SK-N-SH (cell line): ENCODE measurements at regions not wholly inside any gene's neighbourhood (a gene's known extent, or its start where the extent isn't known, plus 50 kb on each side); places are given as distances from the start of the nearest gene placed in this dataset.

ENCODE experiments used
- SMC3 ChIP-seq: IDR thresholded peaks from 2 replicates; pipeline ENCODE4 v1.6.1; 2012; ENCODE audit warnings: low read depth, low read length, improper control_type of control experiment
- TAF1 ChIP-seq: IDR thresholded peaks from 2 replicates; pipeline ENCODE4 v1.6.1; 2012; ENCODE audit warnings: low read depth, mild to moderate bottlenecking, low read length, moderate library complexity, borderline replicate concordance

- no peak for TF ChIP-seq TAF1
- no peak for TF ChIP-seq SMC3
Observed at GRCh38 chr20:23272176-23273029, 78.2 kb upstream of the NXT1 start.
